ENCODE measurements at regions not wholly inside any gene's neighbourhood (a gene's known extent, or its start where the extent isn't known, plus 50 kb on each side); places are given as distances from the start of the nearest gene placed in this dataset.
"Not testable (repeated sequence)": the region's sequence is repeated elsewhere in the genome, so short reads cannot be mapped to it uniquely, and the experiment has no call there.

- FAIRE-seq = no peak
- TF ChIP-seq POLR2A (IDR thresholded peaks at IDR 0.05; ENCODE audit: low read depth, low read length) = no peak
- TF ChIP-seq POLR2AphosphoS5 (IDR thresholded peaks at IDR 0.05; ENCODE audit: low read depth, low read length) = no peak
- TF ChIP-seq SPI1 (IDR thresholded peaks at IDR 0.05; ENCODE audit: low read depth, low read length) = no peak
- no peak for TF ChIP-seq PAX5 (IDR thresholded peaks at IDR 0.05; ENCODE audit: insufficient read depth, low read length, severe bottlenecking)
- no peak for TF ChIP-seq TAF1 (IDR thresholded peaks at IDR 0.05; ENCODE audit: low read depth, low read length)
- TF ChIP-seq POU2F2 (IDR thresholded peaks at IDR 0.05; ENCODE audit: low read depth, low read length) = no peak
- no peak for DNase-seq (ENCODE audit: insufficient read length, low spot score)
These were observed 344.8 kb upstream of the FZD8 start for GRCh38 chr10:35986756-35987502.

DNA sequence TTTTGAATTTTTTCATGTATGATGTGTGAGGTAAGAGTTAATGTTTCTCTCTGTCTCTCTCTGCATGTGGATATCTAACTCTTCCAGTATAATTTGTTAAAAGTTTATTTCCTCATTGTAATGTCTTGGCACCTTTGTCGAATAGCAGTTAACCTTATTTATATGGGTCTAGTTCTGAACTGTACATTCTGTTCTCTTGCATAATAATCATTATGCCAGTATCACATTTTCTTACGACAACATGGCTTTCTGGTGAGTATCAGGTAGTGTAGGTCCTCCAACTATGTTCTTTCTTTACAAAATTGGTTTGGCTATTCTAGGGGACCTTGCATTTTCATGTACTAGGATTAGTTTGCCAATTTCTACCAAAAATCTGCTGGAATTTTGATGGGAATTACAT lies 337.0 kb upstream of the FZD8 start:
- DNase-seq (ENCODE audit: insufficient read length, low spot score) = no peak
- no peak for TF ChIP-seq TAF1 (IDR thresholded peaks at IDR 0.05; ENCODE audit: low read depth, low read length)
- TF ChIP-seq SPI1 (IDR thresholded peaks at IDR 0.05; ENCODE audit: low read depth, low read length) = no peak
- TF ChIP-seq POLR2AphosphoS5 (IDR thresholded peaks at IDR 0.05; ENCODE audit: low read depth, low read length) = no peak
- no peak for TF ChIP-seq POU2F2 (IDR thresholded peaks at IDR 0.05; ENCODE audit: low read depth, low read length)
- TF ChIP-seq POLR2A (IDR thresholded peaks at IDR 0.05; ENCODE audit: low read depth, low read length) = no peak
- no peak for TF ChIP-seq PAX5 (IDR thresholded peaks at IDR 0.05; ENCODE audit: insufficient read depth, low read length, severe bottlenecking)
- FAIRE-seq = no peak

DNA sequence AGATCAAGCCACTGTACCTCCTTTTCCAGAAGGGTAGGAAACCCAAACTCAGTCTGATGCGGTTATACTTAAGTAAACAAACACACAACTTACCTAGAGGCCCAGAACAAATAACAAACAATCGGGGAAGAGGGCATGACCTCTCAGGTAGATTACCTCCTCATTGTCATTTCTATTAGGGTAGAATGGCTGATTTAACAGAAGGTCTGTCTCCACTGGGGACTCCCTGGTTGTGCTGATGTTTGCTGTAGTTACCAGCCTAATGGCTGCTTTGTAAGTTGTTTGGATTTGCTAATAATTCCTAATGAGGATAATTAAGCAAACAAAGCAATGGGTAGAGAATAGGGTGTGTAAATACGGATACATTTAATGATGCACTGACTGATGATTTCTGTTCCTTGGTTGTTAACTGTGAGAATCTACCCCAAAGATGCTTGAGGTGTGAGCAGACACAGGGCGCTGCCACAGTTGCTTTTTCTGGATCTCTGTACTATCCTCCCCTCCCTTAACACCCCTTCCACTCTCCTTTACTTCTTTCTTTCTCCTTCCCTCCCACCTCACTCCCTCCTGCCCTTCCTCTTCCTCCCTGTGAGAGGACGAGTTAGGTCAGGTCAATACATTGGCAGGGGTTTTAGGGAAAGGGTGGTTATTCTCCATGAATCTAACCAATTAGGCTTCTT lies 332.0 kb upstream of the FZD8 start:
- FAIRE-seq; DNase-seq (ENCODE audit: insufficient read length, low spot score): not testable (repeated sequence)

DNA sequence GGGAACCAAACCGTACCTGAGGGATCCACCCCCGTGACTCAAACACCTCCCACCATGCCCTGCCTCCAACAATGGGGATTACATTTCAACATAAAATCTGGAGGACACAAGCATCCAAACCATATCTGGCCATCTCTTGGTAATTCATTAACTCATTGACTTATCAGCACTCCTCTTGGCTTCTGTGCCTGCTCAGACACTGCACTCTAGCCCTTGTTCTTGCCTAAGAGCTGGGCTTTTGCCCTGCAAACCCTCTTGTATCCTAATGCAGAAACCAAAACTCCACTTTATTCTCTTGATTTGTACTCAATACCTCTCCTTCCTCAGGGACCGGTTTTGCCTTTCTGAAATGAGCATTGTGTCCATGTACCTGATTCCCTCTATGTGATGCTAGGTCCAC lies 330.2 kb upstream of the FZD8 start:
- no peak for DNase-seq (ENCODE audit: insufficient read length, low spot score)

DNA sequence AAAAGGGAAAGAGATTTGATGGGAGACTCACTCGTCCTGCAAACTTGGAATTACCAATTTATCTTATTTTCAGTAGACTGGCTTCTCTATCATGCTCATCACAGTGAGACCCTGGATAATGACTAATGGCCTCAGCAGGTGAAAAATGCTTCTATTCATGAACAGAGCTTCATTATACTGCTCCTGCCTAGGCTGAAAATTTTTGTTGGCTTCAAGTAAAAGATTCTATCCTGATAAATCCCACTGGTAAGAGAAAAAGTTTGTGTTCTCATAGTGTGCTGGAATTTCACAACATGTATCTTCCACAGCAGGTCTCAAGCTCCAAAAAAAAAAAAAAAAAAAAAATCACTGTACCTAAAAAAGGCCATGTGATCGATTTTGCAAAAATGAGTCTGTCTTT lies 329.3 kb upstream of the FZD8 start:
- TF ChIP-seq POU2F2 (IDR thresholded peaks at IDR 0.05; ENCODE audit: low read depth, low read length) (no peak), PAX5 (IDR thresholded peaks at IDR 0.05; ENCODE audit: insufficient read depth, low read length, severe bottlenecking) (no peak), POLR2AphosphoS5 (IDR thresholded peaks at IDR 0.05; ENCODE audit: low read depth, low read length) (no peak), TAF1 (IDR thresholded peaks at IDR 0.05; ENCODE audit: low read depth, low read length) (no peak), POLR2A (IDR thresholded peaks at IDR 0.05; ENCODE audit: low read depth, low read length) (no peak), SPI1 (IDR thresholded peaks at IDR 0.05; ENCODE audit: low read depth, low read length) (no peak)
- DNase-seq (ENCODE audit: insufficient read length, low spot score) = no peak
- no peak for FAIRE-seq

More for the DNA sequence above, 330.2 kb upstream of the FZD8 start:
- no peak for FAIRE-seq
- TF ChIP-seq POLR2AphosphoS5 (IDR thresholded peaks at IDR 0.05; ENCODE audit: low read depth, low read length) (no peak), POU2F2 (IDR thresholded peaks at IDR 0.05; ENCODE audit: low read depth, low read length) (no peak), POLR2A (IDR thresholded peaks at IDR 0.05; ENCODE audit: low read depth, low read length) (no peak), TAF1 (IDR thresholded peaks at IDR 0.05; ENCODE audit: low read depth, low read length) (no peak)

- TF ChIP-seq SPI1 (IDR thresholded peaks at IDR 0.05; ENCODE audit: low read depth, low read length) = no peak
- TF ChIP-seq TAF1 (IDR thresholded peaks at IDR 0.05; ENCODE audit: low read depth, low read length) = no peak
- TF ChIP-seq POU2F2 (IDR thresholded peaks at IDR 0.05; ENCODE audit: low read depth, low read length) = no peak
- no peak for TF ChIP-seq POLR2A (IDR thresholded peaks at IDR 0.05; ENCODE audit: low read depth, low read length)
- no peak for FAIRE-seq
- no peak for DNase-seq (ENCODE audit: insufficient read length, low spot score)
These were observed 321.6 kb upstream of the FZD8 start for GRCh38 chr10:35963685-35964084.

DNA sequence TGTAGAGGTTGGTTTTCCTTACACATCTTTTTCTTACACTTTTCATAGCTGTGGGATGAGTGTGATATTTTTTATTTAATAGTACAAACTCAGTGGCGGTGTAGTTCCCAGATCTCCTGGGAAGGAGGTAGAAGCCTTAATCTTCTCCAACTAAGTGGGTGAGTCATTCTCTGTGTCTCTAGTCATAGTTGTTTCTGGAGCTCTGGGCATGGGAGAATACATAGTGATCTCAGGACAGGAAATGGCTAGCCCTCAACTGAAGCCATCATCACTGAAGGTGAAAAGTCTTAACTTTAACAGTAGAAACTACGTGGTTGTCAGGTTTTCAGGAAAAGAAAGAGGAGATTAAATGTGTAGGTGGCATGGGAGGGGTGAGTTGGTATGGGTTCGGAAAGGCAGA lies 319.4 kb upstream of the FZD8 start:
- DNase-seq (ENCODE audit: insufficient read length, low spot score) (no peak), FAIRE-seq (no peak)

GRCh38 chr10:35959252-35959651 lies 317.2 kb upstream of the FZD8 start:
- TF ChIP-seq SPI1 (IDR thresholded peaks at IDR 0.05; ENCODE audit: low read depth, low read length) (no peak), PAX5 (IDR thresholded peaks at IDR 0.05; ENCODE audit: insufficient read depth, low read length, severe bottlenecking) (no peak), POLR2AphosphoS5 (IDR thresholded peaks at IDR 0.05; ENCODE audit: low read depth, low read length) (no peak), POLR2A (IDR thresholded peaks at IDR 0.05; ENCODE audit: low read depth, low read length) (no peak), TAF1 (IDR thresholded peaks at IDR 0.05; ENCODE audit: low read depth, low read length) (no peak), POU2F2 (IDR thresholded peaks at IDR 0.05; ENCODE audit: low read depth, low read length) (no peak)

More for the DNA sequence above, 319.4 kb upstream of the FZD8 start:
- TF ChIP-seq POLR2A (IDR thresholded peaks at IDR 0.05; ENCODE audit: low read depth, low read length) (no peak), POLR2AphosphoS5 (IDR thresholded peaks at IDR 0.05; ENCODE audit: low read depth, low read length) (no peak), SPI1 (IDR thresholded peaks at IDR 0.05; ENCODE audit: low read depth, low read length) (no peak), POU2F2 (IDR thresholded peaks at IDR 0.05; ENCODE audit: low read depth, low read length) (no peak), TAF1 (IDR thresholded peaks at IDR 0.05; ENCODE audit: low read depth, low read length) (no peak), PAX5 (IDR thresholded peaks at IDR 0.05; ENCODE audit: insufficient read depth, low read length, severe bottlenecking) (no peak)

GRCh38 chr10:35958609-35959008 lies 316.5 kb upstream of the FZD8 start:
- FAIRE-seq; DNase-seq (ENCODE audit: insufficient read length, low spot score): not testable (repeated sequence)

More at GRCh38 chr10:35959252-35959651, 317.2 kb upstream of the FZD8 start:
- FAIRE-seq = no peak
- DNase-seq (ENCODE audit: insufficient read length, low spot score) = no peak

DNA sequence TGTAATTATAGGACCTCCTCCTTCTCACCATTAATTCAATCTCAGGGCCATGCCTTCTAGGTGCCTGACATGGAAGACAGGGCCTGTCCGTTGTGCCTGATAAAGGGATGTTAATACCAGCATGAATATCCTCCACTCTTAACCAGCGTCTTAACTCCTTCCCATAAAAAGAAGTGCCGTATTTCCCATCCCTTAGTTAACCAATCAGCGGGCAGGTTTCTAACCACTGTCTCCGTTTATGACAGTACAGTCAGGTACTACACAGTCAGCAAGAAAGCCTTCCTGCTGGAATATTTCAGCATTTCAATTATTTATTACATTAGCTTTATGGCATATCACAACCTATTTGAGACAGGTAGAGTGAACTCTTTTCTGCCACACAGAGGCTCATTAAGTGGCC lies 308.6 kb upstream of the FZD8 start:
- DNase-seq (ENCODE audit: insufficient read length, low spot score) (no peak), FAIRE-seq (no peak)
- TF ChIP-seq POLR2A (IDR thresholded peaks at IDR 0.05; ENCODE audit: low read depth, low read length) (no peak), SPI1 (IDR thresholded peaks at IDR 0.05; ENCODE audit: low read depth, low read length) (no peak), POLR2AphosphoS5 (IDR thresholded peaks at IDR 0.05; ENCODE audit: low read depth, low read length) (no peak), TAF1 (IDR thresholded peaks at IDR 0.05; ENCODE audit: low read depth, low read length) (no peak), POU2F2 (IDR thresholded peaks at IDR 0.05; ENCODE audit: low read depth, low read length) (no peak), PAX5 (IDR thresholded peaks at IDR 0.05; ENCODE audit: insufficient read depth, low read length, severe bottlenecking) (no peak)

All from GM12891 (cell line).